HepG2 (cell line): ENCODE measurements at regions not wholly inside any gene's neighbourhood (a gene's known extent, or its start where the extent isn't known, plus 50 kb on each side); places are given as distances from the start of the nearest gene placed in this dataset.

Source experiments
- ATAC-seq: fragments of 200-7000 bp; cut with Tn5 transposase; 3 replicates; pipeline ENCODE4 v1.9.1; 2020; ENCODE audit warnings: mild to moderate bottlenecking, moderate library complexity
- BruUV-seq: library from RNA; stranded (reverse); fragments of 400-500 nt; replicated peaks from 2 replicates; lab custom pipeline; 2021; lab: Mats Ljungman, UMichigan
- CTCF ChIA-PET: fragments of 300-600 bp; formaldehyde crosslinking; extraction: SDS; loops from one replicate; lab custom pipeline; 2021; ENCODE audit warnings: low total read pairs, inconsistent platforms, low intra/inter-chr PET ratio; lab: Yijun Ruan, JAX
- POLR2A ChIA-PET: fragments of 350-600 bp; sonication (Branson Sonifier 250); formaldehyde crosslinking; loops from one replicate; lab custom pipeline; 2020; ENCODE audit warnings: antibody characterized with exemption, inconsistent platforms; lab: Yijun Ruan, JAX
- DNase-seq: peaks from one replicate; pipeline ENCODE4 v3.0.0-alpha.2; 2015; ENCODE audit warnings: low spot score
- FAIRE-seq: peaks from 3 replicates; lab custom pipeline; 2011; peaks lifted over from hg19 to GRCh38; lab: Jason Lieb, UNC
- H2AFZ ChIP-seq: one replicate; pipeline ENCODE4 v1.6.1; 2011; ENCODE audit warnings: low read length, inconsistent platforms
- H3K27ac ChIP-seq: fragments of 300-600 bp; 3 replicates; pipeline ENCODE4 v1.8.0; 2011; ENCODE audit warnings: mixed run types, mild to moderate bottlenecking, mixed read lengths, low read length, inconsistent platforms; ENCODE audit not compliant: insufficient read depth; ENCODE audit errors: extremely low read length
- H3K27me3 ChIP-seq, 2 experiments: fragments of 200-600 bp in 1 of 2; 2 replicates in 1 of 2; 3 replicates in 1 of 2; pipeline versions ENCODE4 v1.6.0 to v1.8.0; 2011; ENCODE audit warnings: low read length in 2 of 2, mild to moderate bottlenecking in 2 of 2, moderate library complexity in 2 of 2, inconsistent platforms in 1 of 2; ENCODE audit not compliant: insufficient read depth in 2 of 2, control insufficient read depth in 1 of 2
- H3K36me3 ChIP-seq, 2 experiments: fragments of 200-600 bp in 1 of 2; replicated peaks in 1 of 2; 2 replicates in 1 of 2; 3 replicates in 1 of 2; pipeline versions ENCODE4 v1.5.1 to v1.8.0; 2011; ENCODE audit warnings: low read length in 2 of 2, inconsistent platforms in 1 of 2; ENCODE audit not compliant: insufficient read depth in 2 of 2, control insufficient read depth in 1 of 2
- H3K4me1 ChIP-seq: 2 replicates; pipeline ENCODE4 v1.5.1; 2012; ENCODE audit warnings: low read length, inconsistent platforms; ENCODE audit not compliant: insufficient read depth
- H3K4me2 ChIP-seq: 2 replicates; pipeline ENCODE4 v1.6.0; 2011; ENCODE audit warnings: low read depth, low read length, inconsistent platforms
- H3K4me3 ChIP-seq, 3 experiments: fragments of 200-600 bp in 1 of 3; sonication (generic), shearing (Covaris generic) in 1 of 3; replicated peaks in 1 of 3; 2 replicates each; pipeline ENCODE4 v1.5.1; 2011 to 2016; ENCODE audit warnings: low read length in 3 of 3, inconsistent platforms in 2 of 3, low read depth in 2 of 3, mild to moderate bottlenecking in 2 of 3, control low read depth in 1 of 3, mixed read lengths in 1 of 3; ENCODE audit not compliant: insufficient read depth in 1 of 3
- H3K79me2 ChIP-seq: one replicate; pipeline ENCODE4 v1.6.1; 2011; ENCODE audit warnings: low read length, inconsistent platforms; ENCODE audit not compliant: insufficient read depth
- H3K9ac ChIP-seq: 2 replicates; pipeline ENCODE4 v1.6.0; 2011; ENCODE audit warnings: mild to moderate bottlenecking, low read depth, low read length, inconsistent platforms; ENCODE audit not compliant: insufficient read depth
- H3K9me3 ChIP-seq: 2 replicates; pipeline ENCODE4 v1.5.1; 2012; ENCODE audit warnings: mild to moderate bottlenecking, low read length
- H4K20me1 ChIP-seq: 2 replicates; pipeline ENCODE4 v1.6.0; 2011; ENCODE audit warnings: inconsistent platforms, mild to moderate bottlenecking, low read length, moderate library complexity; ENCODE audit not compliant: insufficient read depth
- FLYWCH1 ChIP-seq: sonication (generic); formaldehyde crosslinking; IDR thresholded peaks from 2 replicates; pipeline ENCODE4 v1.8.1; 2023; ENCODE audit warnings: mild to moderate bottlenecking, missing genetic modification reagents
- MAFG ChIP-seq: sonication (generic); formaldehyde crosslinking; IDR thresholded peaks from 2 replicates; pipeline ENCODE4 v1.5.1; 2020; ENCODE audit warnings: mild to moderate bottlenecking, missing genetic modification reagents
- MLLT10 ChIP-seq: sonication (generic); formaldehyde crosslinking; IDR thresholded peaks from 2 replicates; pipeline ENCODE4 v1.4.0; 2020; ENCODE audit warnings: missing genetic modification reagents
- NFIC ChIP-seq: IDR thresholded peaks from 2 replicates; pipeline ENCODE4 v1.6.1; 2012; ENCODE audit warnings: mild to moderate bottlenecking, low read length, inconsistent platforms
- PHF5A ChIP-seq: IDR thresholded peaks from one replicate; pipeline ENCODE4 v1.6.1; 2018; ENCODE audit warnings: low read depth, missing genetic modification reagents; ENCODE audit not compliant: unreplicated experiment
- TBP ChIP-seq: sonication (generic); formaldehyde crosslinking; IDR thresholded peaks from 2 replicates; pipeline ENCODE4 v1.5.0; 2020; ENCODE audit warnings: missing genetic modification reagents
- TOE1 ChIP-seq: sonication (generic); formaldehyde crosslinking; IDR thresholded peaks from 2 replicates; pipeline ENCODE4 v1.4.0; 2020; ENCODE audit warnings: mild to moderate bottlenecking, missing genetic modification reagents
- TOPORS ChIP-seq: sonication (generic); formaldehyde crosslinking; IDR thresholded peaks from 2 replicates; pipeline ENCODE4 v1.8.0; 2023; ENCODE audit warnings: mild to moderate bottlenecking, missing genetic modification reagents
- ZFP41 ChIP-seq: sonication (generic); formaldehyde crosslinking; IDR thresholded peaks from 2 replicates; pipeline ENCODE4 v1.4.0; 2020; ENCODE audit warnings: mild to moderate bottlenecking, missing genetic modification reagents, borderline replicate concordance
- ZNF12 ChIP-seq: sonication (generic); formaldehyde crosslinking; IDR thresholded peaks from 2 replicates; pipeline ENCODE4 v1.5.0; 2020; ENCODE audit warnings: missing genetic modification reagents
- ZNF567 ChIP-seq: sonication (generic); formaldehyde crosslinking; IDR thresholded peaks from 2 replicates; pipeline ENCODE4 v1.8.1; 2023; ENCODE audit warnings: mild to moderate bottlenecking, missing genetic modification reagents, borderline replicate concordance
- WGBS: methylation state at CpG from one replicate; pipeline ENCODE4 v1.1.6; 2017; ENCODE audit warnings: low lambda C conversion rate; 5-methylcytosine and 5-hydroxymethylcytosine counted together
- in situ Hi-C: cut with HindIII; loops from 2 replicates; pipeline ENCODE4 v1.10.0; 2017; ENCODE audit warnings: low pct_unique_long_range_greater_than_20kb; ENCODE audit not compliant: extremely low pct_ligation_motif_present
- intact Hi-C: fragments of 100-400 bp; cut with micrococcal nuclease; formaldehyde crosslinking; loops from one replicate; pipeline ENCODE4 v1.10.0; 2022; ENCODE audit not compliant: unreplicated experiment
- TF ChIP-seq, protein P1 (sequence below): sonication (generic); formaldehyde crosslinking; IDR thresholded peaks from 2 replicates; pipeline ENCODE4 v1.5.0; 2020; ENCODE audit warnings: missing genetic modification reagents
- TF ChIP-seq, protein P2 (sequence below): sonication (generic); formaldehyde crosslinking; IDR thresholded peaks from 2 replicates; pipeline ENCODE4 v1.8.0; 2022; ENCODE audit warnings: mild to moderate bottlenecking, missing genetic modification reagents; ENCODE audit not compliant: insufficient replicate concordance
- TF ChIP-seq, protein P3 (sequence below): sonication (generic); formaldehyde crosslinking; IDR thresholded peaks from 2 replicates; pipeline ENCODE4 v1.4.0; 2020; ENCODE audit warnings: low read depth, mild to moderate bottlenecking, missing genetic modification reagents

DNA sequence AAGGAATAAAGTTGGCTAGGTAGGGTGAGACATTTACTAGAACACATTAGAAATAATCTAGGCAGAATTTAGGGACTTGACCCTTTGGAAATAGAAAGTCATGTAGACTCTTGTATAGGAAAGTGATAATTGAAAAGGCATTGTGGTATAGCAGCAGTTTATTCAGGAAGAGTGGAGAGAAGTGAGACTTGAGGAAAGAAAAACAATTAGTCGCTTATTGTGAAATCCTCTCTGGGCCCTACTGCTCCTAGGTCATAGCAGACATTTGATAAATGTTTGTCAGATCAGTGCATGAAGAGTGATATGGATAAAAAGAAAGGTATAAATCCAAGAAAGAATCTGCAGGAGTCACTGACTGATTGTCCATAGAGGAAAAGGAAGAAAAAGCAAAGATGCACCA, 337.6 kb downstream of the HNRNPD start:
- Histone ChIP-seq H3K4me3 (no peak overlapping the region), H4K20me1 (no peaks in the 10 kb centered on the region), H3K27me3 (no peaks in the 10 kb centered on the region), H3K9me3 (no peaks in the 10 kb centered on the region), H2AFZ (no peak overlapping the region), H3K4me2 (no peak overlapping the region), H3K27ac (no peak overlapping the region), H3K36me3 (no peaks in the 10 kb centered on the region), H3K9ac (no peak overlapping the region), H3K4me1 (no peaks in the 10 kb centered on the region), H3K79me2 (no peaks in the 10 kb centered on the region)
- DNase-seq, result no peak
- in situ Hi-C loops (no loop called here), intact Hi-C loops (no loop called here)
- WGBS, result 44% methylated on average over 1 of the region's 1 CpG
- CTCF ChIA-PET, result no interaction called here
- TF ChIP-seq ZNF567 (CRISPR knock-in tag) (no peak), NFIC (no peak), PHF5A (CRISPR knock-in tag) (no peak), ZNF12 (CRISPR knock-in tag) (no peak), TBP (CRISPR knock-in tag) (no peak), TOE1 (CRISPR knock-in tag) (no peak), MAFG (CRISPR knock-in tag) (no peak), TOPORS (CRISPR knock-in tag) (no peak), MLLT10 (CRISPR knock-in tag) (no peak), ZFP41 (no peak), FLYWCH1 (no peak)
- TF ChIP-seq, protein P1, sequence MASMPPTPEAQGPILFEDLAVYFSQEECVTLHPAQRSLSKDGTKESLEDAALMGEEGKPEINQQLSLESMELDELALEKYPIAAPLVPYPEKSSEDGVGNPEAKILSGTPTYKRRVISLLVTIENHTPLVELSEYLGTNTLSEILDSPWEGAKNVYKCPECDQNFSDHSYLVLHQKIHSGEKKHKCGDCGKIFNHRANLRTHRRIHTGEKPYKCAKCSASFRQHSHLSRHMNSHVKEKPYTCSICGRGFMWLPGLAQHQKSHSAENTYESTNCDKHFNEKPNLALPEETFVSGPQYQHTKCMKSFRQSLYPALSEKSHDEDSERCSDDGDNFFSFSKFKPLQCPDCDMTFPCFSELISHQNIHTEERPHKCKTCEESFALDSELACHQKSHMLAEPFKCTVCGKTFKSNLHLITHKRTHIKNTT (CRISPR knock-in tag), result no peak
- TF ChIP-seq, protein P2, sequence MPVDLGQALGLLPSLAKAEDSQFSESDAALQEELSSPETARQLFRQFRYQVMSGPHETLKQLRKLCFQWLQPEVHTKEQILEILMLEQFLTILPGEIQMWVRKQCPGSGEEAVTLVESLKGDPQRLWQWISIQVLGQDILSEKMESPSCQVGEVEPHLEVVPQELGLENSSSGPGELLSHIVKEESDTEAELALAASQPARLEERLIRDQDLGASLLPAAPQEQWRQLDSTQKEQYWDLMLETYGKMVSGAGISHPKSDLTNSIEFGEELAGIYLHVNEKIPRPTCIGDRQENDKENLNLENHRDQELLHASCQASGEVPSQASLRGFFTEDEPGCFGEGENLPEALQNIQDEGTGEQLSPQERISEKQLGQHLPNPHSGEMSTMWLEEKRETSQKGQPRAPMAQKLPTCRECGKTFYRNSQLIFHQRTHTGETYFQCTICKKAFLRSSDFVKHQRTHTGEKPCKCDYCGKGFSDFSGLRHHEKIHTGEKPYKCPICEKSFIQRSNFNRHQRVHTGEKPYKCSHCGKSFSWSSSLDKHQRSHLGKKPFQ, result no peak
- TF ChIP-seq, protein P3, sequence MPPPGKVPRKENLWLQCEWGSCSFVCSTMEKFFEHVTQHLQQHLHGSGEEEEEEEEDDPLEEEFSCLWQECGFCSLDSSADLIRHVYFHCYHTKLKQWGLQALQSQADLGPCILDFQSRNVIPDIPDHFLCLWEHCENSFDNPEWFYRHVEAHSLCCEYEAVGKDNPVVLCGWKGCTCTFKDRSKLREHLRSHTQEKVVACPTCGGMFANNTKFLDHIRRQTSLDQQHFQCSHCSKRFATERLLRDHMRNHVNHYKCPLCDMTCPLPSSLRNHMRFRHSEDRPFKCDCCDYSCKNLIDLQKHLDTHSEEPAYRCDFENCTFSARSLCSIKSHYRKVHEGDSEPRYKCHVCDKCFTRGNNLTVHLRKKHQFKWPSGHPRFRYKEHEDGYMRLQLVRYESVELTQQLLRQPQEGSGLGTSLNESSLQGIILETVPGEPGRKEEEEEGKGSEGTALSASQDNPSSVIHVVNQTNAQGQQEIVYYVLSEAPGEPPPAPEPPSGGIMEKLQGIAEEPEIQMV, result no peak
- no peak for ATAC-seq
- POLR2A ChIA-PET, result no interaction called here
- BruUV-seq, result no TSS peak
- FAIRE-seq, result no peak
